Breast epithelium (tissue), 3 donors: ENCODE measurements at regions not wholly inside any gene's neighbourhood (a gene's known extent, or its start where the extent isn't known, plus 50 kb on each side); places are given as distances from the start of the nearest gene placed in this dataset.

ENCODE experiments used
- POLR2A ChIP-seq: fragments of 450-650 bp; IDR thresholded peaks from one replicate; pipeline ENCODE4 v1.6.1; 2016; ENCODE audit warnings: antibody characterized with exemption, mild to moderate bottlenecking, moderate library complexity
- TF ChIP-seq, protein P1 (sequence below), 3 donors: fragments of 450-650 bp; IDR thresholded peaks; one replicate each; pipeline ENCODE4 v1.5.1; 2016 to 2017; ENCODE audit warnings: antibody characterized with exemption in 3 of 3, mild to moderate bottlenecking in 3 of 3, moderate library complexity in 3 of 3

DNA sequence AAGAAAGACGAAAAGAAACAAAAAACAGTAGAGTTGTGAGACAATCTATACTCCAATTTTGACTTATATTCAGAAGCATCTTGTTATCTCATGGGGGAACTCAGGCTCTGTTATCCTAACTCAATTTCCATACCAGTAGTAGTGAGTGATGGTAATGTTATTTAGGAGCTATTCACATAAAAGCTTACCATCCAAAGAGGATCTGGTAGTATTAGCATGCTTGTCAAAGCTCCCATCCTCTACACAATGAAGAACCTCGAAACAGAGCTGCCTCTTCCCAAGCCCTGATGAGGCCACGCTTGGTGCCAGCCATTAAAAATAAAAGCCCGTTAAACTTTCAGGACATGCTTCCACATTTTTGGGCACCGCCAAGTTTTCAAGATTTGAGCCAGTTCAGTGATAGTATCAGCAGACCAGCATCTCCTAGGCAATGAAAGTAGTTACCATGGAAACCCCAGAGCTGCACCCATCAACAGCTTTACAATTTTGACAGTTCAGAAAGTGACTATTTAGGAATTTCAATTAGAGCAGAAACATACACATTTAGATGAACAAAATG, 173.3 kb downstream of the CD83 start:
- TF ChIP-seq, protein P1, sequence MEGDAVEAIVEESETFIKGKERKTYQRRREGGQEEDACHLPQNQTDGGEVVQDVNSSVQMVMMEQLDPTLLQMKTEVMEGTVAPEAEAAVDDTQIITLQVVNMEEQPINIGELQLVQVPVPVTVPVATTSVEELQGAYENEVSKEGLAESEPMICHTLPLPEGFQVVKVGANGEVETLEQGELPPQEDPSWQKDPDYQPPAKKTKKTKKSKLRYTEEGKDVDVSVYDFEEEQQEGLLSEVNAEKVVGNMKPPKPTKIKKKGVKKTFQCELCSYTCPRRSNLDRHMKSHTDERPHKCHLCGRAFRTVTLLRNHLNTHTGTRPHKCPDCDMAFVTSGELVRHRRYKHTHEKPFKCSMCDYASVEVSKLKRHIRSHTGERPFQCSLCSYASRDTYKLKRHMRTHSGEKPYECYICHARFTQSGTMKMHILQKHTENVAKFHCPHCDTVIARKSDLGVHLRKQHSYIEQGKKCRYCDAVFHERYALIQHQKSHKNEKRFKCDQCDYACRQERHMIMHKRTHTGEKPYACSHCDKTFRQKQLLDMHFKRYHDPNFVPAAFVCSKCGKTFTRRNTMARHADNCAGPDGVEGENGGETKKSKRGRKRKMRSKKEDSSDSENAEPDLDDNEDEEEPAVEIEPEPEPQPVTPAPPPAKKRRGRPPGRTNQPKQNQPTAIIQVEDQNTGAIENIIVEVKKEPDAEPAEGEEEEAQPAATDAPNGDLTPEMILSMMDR (IDR thresholded peaks at IDR 0.05), result no peak
- no peak for TF ChIP-seq POLR2A
